GM23338 (cell line): ENCODE measurements at regions not wholly inside any gene's neighbourhood (a gene's known extent, or its start where the extent isn't known, plus 50 kb on each side); places are given as distances from the start of the nearest gene placed in this dataset.

Experiments used
- ATAC-seq: fragments of 200-7000 bp; cut with Tn5 transposase; 3 replicates; pipeline ENCODE4 v1.9.1; 2020
- DNase-seq: peaks from one replicate; pipeline ENCODE4 v3.0.0-alpha.2; 2015; ENCODE audit warnings: low spot score
- H2AFZ ChIP-seq: fragments of 200-600 bp; sonication (generic); 2 replicates; pipeline ENCODE4 v1.8.0; 2016; ENCODE audit warnings: antibody characterized with exemption, mild to moderate bottlenecking, moderate library complexity
- H3F3A ChIP-seq: fragments of 200-600 bp; sonication (generic); replicated peaks from 2 replicates; pipeline ENCODE4 v1.8.0; 2017; ENCODE audit warnings: antibody characterized with exemption, mixed run types, low read depth
- H3K27ac ChIP-seq: fragments of 200-600 bp; sonication (generic); 2 replicates; pipeline ENCODE4 v1.6.1; 2016; ENCODE audit warnings: low read depth
- H3K27me3 ChIP-seq: fragments of 200-600 bp; sonication (generic); 2 replicates; pipeline ENCODE4 v1.8.0; 2016; ENCODE audit warnings: mild to moderate bottlenecking, mixed run types, moderate library complexity; ENCODE audit not compliant: insufficient read depth
- H3K36me3 ChIP-seq: fragments of 200-600 bp; sonication (generic); 2 replicates; pipeline ENCODE4 v1.8.0; 2016; ENCODE audit warnings: mild to moderate bottlenecking; ENCODE audit not compliant: insufficient read depth
- H3K4me1 ChIP-seq: fragments of 200-600 bp; sonication (generic); 2 replicates; pipeline ENCODE4 v1.8.0; 2016; ENCODE audit warnings: mild to moderate bottlenecking, moderate library complexity; ENCODE audit not compliant: insufficient read depth
- H3K4me2 ChIP-seq: fragments of 200-600 bp; sonication (generic); 2 replicates; pipeline ENCODE4 v1.7.1; 2017; ENCODE audit warnings: mixed run types
- H3K4me3 ChIP-seq: fragments of 200-600 bp; sonication (generic); 2 replicates; pipeline ENCODE4 v1.6.1; 2016; ENCODE audit warnings: mixed run types
- H3K79me2 ChIP-seq: fragments of 200-600 bp; sonication (generic); replicated peaks from 2 replicates; pipeline ENCODE4 v1.8.0; 2017; ENCODE audit warnings: mild to moderate bottlenecking; ENCODE audit not compliant: insufficient read depth
- H3K9me2 ChIP-seq: fragments of 200-600 bp; sonication (generic); 2 replicates; pipeline ENCODE4 v1.8.0; 2017; ENCODE audit not compliant: insufficient read depth
- H4K20me1 ChIP-seq: fragments of 200-600 bp; sonication (generic); replicated peaks from 2 replicates; pipeline ENCODE4 v1.8.0; 2017; ENCODE audit warnings: mild to moderate bottlenecking; ENCODE audit not compliant: insufficient read depth
- H3K27ac Mint-ChIP-seq: 2 replicates; pipeline ENCODE4 v1.8.0; 2020; ENCODE audit warnings: inconsistent platforms, mild to moderate bottlenecking, moderate library complexity, mixed read lengths
- H3K27me3 Mint-ChIP-seq: 3 replicates; pipeline ENCODE4 v1.8.0; 2022; ENCODE audit warnings: low read depth, mild to moderate bottlenecking, moderate library complexity, mixed read lengths, inconsistent platforms; ENCODE audit not compliant: insufficient read depth, poor library complexity
- H3K36me3 Mint-ChIP-seq: 3 replicates; pipeline ENCODE4 v1.8.0; 2021; ENCODE audit warnings: low read depth, mild to moderate bottlenecking, inconsistent platforms, moderate library complexity, mixed read lengths
- H3K4me1 Mint-ChIP-seq: 3 replicates; pipeline ENCODE4 v1.8.0; 2020; ENCODE audit warnings: mild to moderate bottlenecking, inconsistent platforms, mixed read lengths
- H3K4me3 Mint-ChIP-seq: 3 replicates; pipeline ENCODE4 v1.8.0; 2021; ENCODE audit warnings: moderate library complexity, mild to moderate bottlenecking, inconsistent platforms, mixed read lengths
- H3K9me3 Mint-ChIP-seq: 3 replicates; pipeline ENCODE4 v1.8.0; 2020; ENCODE audit warnings: moderate library complexity, mild to moderate bottlenecking, inconsistent platforms, mixed read lengths
- CREB1 ChIP-seq: fragments of 250-450 bp; sonication (Bioruptor Pico); IDR thresholded peaks from 2 replicates; pipeline ENCODE4 v1.5.0; 2020; ENCODE audit warnings: low read depth, mild to moderate bottlenecking, moderate library complexity
- CTCF ChIP-seq, 2 experiments: fragments of 200-600 bp in 1 of 2; sonication (generic) in 1 of 2; conservative IDR thresholded peaks; 2 replicates each; pipeline versions ENCODE4 v1.5.1 to v1.6.1; 2016 to 2017; ENCODE audit warnings: antibody characterized with exemption in 2 of 2, low read depth in 2 of 2, mild to moderate bottlenecking in 2 of 2, moderate library complexity in 1 of 2
- ETS1 ChIP-seq: IDR thresholded peaks from 2 replicates; pipeline ENCODE4 v1.6.1; 2016; ENCODE audit warnings: antibody characterized with exemption
- EZH2 ChIP-seq: fragments of 200-600 bp; sonication (generic); IDR thresholded peaks from one replicate; pipeline ENCODE4 v1.8.0; 2017; ENCODE audit warnings: antibody characterized with exemption, mild to moderate bottlenecking, low read depth; ENCODE audit not compliant: unreplicated experiment
- EZH2phosphoT487 ChIP-seq: fragments of 200-600 bp; sonication (generic); IDR thresholded peaks from one replicate; pipeline ENCODE4 v1.8.1; 2018; ENCODE audit warnings: antibody characterized with exemption; ENCODE audit not compliant: unreplicated experiment
- JUNB ChIP-seq: IDR thresholded peaks from one replicate; pipeline ENCODE4 v1.6.1; 2016; ENCODE audit warnings: antibody characterized with exemption; ENCODE audit not compliant: unreplicated experiment
- NANOG ChIP-seq: IDR thresholded peaks from 2 replicates; pipeline ENCODE4 v1.6.1; 2016; ENCODE audit warnings: antibody characterized with exemption, borderline replicate concordance
- POLR2AphosphoS5 ChIP-seq: IDR thresholded peaks from 2 replicates; pipeline ENCODE4 v1.6.1; 2016; ENCODE audit warnings: antibody characterized with exemption, low read depth
- REST ChIP-seq: IDR thresholded peaks from one replicate; pipeline ENCODE4 v1.6.1; 2018; ENCODE audit warnings: antibody characterized with exemption; ENCODE audit not compliant: unreplicated experiment
- STAT1 ChIP-seq: IDR thresholded peaks from one replicate; pipeline ENCODE4 v1.6.1; 2016; ENCODE audit warnings: antibody characterized with exemption; ENCODE audit not compliant: unreplicated experiment
- ZNF114 ChIP-seq: fragments of 250-450 bp; sonication (Bioruptor Pico); IDR thresholded peaks from 2 replicates; pipeline ENCODE4 v1.5.0; 2020; ENCODE audit warnings: mild to moderate bottlenecking, moderate library complexity
- ZNF331 ChIP-seq: fragments of 250-450 bp; sonication (Bioruptor Pico); IDR thresholded peaks from 2 replicates; pipeline ENCODE4 v1.5.0; 2020; ENCODE audit warnings: low read depth, mild to moderate bottlenecking, moderate library complexity
- TF ChIP-seq, protein P1 (sequence below): fragments of 250-450 bp; sonication (Bioruptor Pico); IDR thresholded peaks from 2 replicates; pipeline ENCODE4 v1.5.0; 2020; ENCODE audit warnings: mild to moderate bottlenecking, moderate library complexity

GRCh38 chr17:73872816-73873215 is 228.6 kb upstream of the SDK2 start:
- no peak for TF ChIP-seq EZH2phosphoT487
- TF ChIP-seq NANOG: no peak
- no peak for TF ChIP-seq POLR2AphosphoS5
- TF ChIP-seq ZNF331 (CRISPR knock-in tag): no peak
- no peak for TF ChIP-seq REST
- TF ChIP-seq STAT1: no peak
- TF ChIP-seq, protein P1, sequence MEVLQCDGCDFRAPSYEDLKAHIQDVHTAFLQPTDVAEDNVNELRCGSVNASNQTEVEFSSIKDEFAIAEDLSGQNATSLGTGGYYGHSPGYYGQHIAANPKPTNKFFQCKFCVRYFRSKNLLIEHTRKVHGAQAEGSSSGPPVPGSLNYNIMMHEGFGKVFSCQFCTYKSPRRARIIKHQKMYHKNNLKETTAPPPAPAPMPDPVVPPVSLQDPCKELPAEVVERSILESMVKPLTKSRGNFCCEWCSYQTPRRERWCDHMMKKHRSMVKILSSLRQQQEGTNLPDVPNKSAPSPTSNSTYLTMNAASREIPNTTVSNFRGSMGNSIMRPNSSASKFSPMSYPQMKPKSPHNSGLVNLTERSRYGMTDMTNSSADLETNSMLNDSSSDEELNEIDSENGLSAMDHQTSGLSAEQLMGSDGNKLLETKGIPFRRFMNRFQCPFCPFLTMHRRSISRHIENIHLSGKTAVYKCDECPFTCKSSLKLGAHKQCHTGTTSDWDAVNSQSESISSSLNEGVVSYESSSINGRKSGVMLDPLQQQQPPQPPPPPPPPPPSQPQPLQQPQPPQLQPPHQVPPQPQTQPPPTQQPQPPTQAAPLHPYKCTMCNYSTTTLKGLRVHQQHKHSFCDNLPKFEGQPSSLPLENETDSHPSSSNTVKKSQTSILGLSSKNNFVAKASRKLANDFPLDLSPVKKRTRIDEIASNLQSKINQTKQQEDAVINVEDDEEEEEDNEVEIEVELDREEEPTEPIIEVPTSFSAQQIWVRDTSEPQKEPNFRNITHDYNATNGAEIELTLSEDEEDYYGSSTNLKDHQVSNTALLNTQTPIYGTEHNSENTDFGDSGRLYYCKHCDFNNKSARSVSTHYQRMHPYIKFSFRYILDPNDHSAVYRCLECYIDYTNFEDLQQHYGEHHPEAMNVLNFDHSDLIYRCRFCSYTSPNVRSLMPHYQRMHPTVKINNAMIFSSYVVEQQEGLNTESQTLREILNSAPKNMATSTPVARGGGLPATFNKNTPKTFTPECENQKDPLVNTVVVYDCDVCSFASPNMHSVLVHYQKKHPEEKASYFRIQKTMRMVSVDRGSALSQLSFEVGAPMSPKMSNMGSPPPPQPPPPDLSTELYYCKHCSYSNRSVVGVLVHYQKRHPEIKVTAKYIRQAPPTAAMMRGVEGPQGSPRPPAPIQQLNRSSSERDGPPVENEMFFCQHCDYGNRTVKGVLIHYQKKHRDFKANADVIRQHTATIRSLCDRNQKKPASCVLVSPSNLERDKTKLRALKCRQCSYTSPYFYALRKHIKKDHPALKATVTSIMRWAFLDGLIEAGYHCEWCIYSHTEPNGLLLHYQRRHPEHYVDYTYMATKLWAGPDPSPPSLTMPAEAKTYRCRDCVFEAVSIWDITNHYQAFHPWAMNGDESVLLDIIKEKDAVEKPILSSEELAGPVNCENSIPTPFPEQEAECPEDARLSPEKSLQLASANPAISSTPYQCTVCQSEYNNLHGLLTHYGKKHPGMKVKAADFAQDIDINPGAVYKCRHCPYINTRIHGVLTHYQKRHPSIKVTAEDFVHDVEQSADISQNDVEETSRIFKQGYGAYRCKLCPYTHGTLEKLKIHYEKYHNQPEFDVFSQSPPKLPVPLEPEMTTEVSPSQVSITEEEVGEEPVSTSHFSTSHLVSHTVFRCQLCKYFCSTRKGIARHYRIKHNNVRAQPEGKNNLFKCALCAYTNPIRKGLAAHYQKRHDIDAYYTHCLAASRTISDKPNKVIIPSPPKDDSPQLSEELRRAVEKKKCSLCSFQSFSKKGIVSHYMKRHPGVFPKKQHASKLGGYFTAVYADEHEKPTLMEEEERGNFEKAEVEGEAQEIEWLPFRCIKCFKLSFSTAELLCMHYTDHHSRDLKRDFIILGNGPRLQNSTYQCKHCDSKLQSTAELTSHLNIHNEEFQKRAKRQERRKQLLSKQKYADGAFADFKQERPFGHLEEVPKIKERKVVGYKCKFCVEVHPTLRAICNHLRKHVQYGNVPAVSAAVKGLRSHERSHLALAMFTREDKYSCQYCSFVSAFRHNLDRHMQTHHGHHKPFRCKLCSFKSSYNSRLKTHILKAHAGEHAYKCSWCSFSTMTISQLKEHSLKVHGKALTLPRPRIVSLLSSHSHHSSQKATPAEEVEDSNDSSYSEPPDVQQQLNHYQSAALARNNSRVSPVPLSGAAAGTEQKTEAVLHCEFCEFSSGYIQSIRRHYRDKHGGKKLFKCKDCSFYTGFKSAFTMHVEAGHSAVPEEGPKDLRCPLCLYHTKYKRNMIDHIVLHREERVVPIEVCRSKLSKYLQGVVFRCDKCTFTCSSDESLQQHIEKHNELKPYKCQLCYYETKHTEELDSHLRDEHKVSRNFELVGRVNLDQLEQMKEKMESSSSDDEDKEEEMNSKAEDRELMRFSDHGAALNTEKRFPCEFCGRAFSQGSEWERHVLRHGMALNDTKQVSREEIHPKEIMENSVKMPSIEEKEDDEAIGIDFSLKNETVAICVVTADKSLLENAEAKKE (CRISPR knock-in tag): no peak
- no peak for TF ChIP-seq JUNB
- TF ChIP-seq CTCF (conservative IDR thresholded peaks at IDR 0.05; ENCODE audit: low read depth in 2 of 2): no peak
- no peak for TF ChIP-seq ZNF114
- no peak for TF ChIP-seq CREB1
- no peak for TF ChIP-seq ETS1
- TF ChIP-seq EZH2: no peak
- no peak overlapping the region for H3K4me3 Mint-ChIP-seq
- peaks cover 2% of the 10 kb centered on the region; the same call in 2 of the 3 replicates for H3K4me1 Mint-ChIP-seq
- Histone ChIP-seq H3K79me2 (no peaks in the 10 kb centered on the region), H4K20me1 (no peaks in the 10 kb centered on the region; the same call in 1 of the 2 replicates), H3K36me3 (no peaks in the 10 kb centered on the region), H3K4me1 (no peaks in the 10 kb centered on the region), H2AFZ (no peak overlapping the region), H3K4me2 (no peak overlapping the region), H3F3A (no peaks in the 10 kb centered on the region), H3K27ac (no peak overlapping the region), H3K27me3 (no peaks in the 10 kb centered on the region), H3K4me3 (no peak overlapping the region), H3K9me2 (no peaks in the 10 kb centered on the region)
- DNase-seq (peak; percentile 39), ATAC-seq (no peak; the same call in 2 of the 3 replicates)
- H3K9me3 Mint-ChIP-seq: peaks cover 3% of the 10 kb centered on the region; the same call in 1 of the 3 replicates
- peaks cover 18% of the 10 kb centered on the region for H3K27me3 Mint-ChIP-seq
- H3K36me3 Mint-ChIP-seq: no peaks in the 10 kb centered on the region
- H3K27ac Mint-ChIP-seq: no peak overlapping the region
